Fibroblast of skin of right biceps (primary cell): ENCODE measurements at regions not wholly inside any gene's neighbourhood (a gene's known extent, or its start where the extent isn't known, plus 50 kb on each side); places are given as distances from the start of the nearest gene placed in this dataset.
A peak's percentile ranks its signal among the peaks of the same experiment; 100 is the strongest.

ENCODE experiments used
- DNase-seq: peaks from one replicate; pipeline ENCODE4 v3.0.0-alpha.2; 2013

GRCh38 chr1:55588309-55588708, 373.1 kb upstream of the USP24 start:
- DNase-seq, result no peak

- no peak for DNase-seq
These were observed 371.6 kb upstream of the USP24 start for GRCh38 chr1:55586771-55587170.

- no peak for DNase-seq
These were observed 370.2 kb upstream of the USP24 start for GRCh38 chr1:55585402-55585792.

GRCh38 chr1:55584526-55585401, 369.6 kb upstream of the USP24 start:
- DNase-seq, result peak; percentile 73

GRCh38 chr1:55582084-55582483, 366.9 kb upstream of the USP24 start:
- no peak for DNase-seq

GRCh38 chr1:55580845-55581332, 365.7 kb upstream of the USP24 start:
- peak; percentile 97 for DNase-seq

GRCh38 chr1:55579332-55580001, 364.3 kb upstream of the USP24 start:
- no peak for DNase-seq

- DNase-seq, result no peak
These were observed 363.5 kb upstream of the USP24 start for GRCh38 chr1:55578646-55579045.

GRCh38 chr1:55575571-55576279, 360.6 kb upstream of the USP24 start:
- no peak for DNase-seq

- no peak for DNase-seq
These were observed 359.6 kb upstream of the USP24 start for GRCh38 chr1:55574691-55575225.

- peak; percentile 88 for DNase-seq
These were observed 357.9 kb upstream of the USP24 start for GRCh38 chr1:55572878-55573734.

- DNase-seq, result no peak
These were observed 356.6 kb upstream of the USP24 start for GRCh38 chr1:55571767-55572166.

GRCh38 chr1:55569417-55569816, 354.3 kb upstream of the USP24 start:
- no peak for DNase-seq

- DNase-seq, result no peak
These were observed 353.6 kb upstream of the USP24 start for GRCh38 chr1:55568732-55569131.

GRCh38 chr1:55560266-55560665, 345.1 kb upstream of the USP24 start:
- DNase-seq, result no peak

- no peak for DNase-seq
These were observed 344.7 kb upstream of the USP24 start for GRCh38 chr1:55559842-55560241.

GRCh38 chr1:55559161-55559611, 344.0 kb upstream of the USP24 start:
- DNase-seq, result peak; percentile 62

- DNase-seq, result no peak
These were observed 343.4 kb upstream of the USP24 start for GRCh38 chr1:55558515-55558914.

GRCh38 chr1:55555956-55556725, 341.0 kb upstream of the USP24 start:
- DNase-seq, result no peak

- DNase-seq, result no peak
These were observed 339.4 kb upstream of the USP24 start for GRCh38 chr1:55554611-55555010.

GRCh38 chr1:55552636-55553035, 337.5 kb upstream of the USP24 start:
- no peak for DNase-seq
